EL (cell line): ENCODE measurements at regions not wholly inside any gene's neighbourhood (a gene's known extent, or its start where the extent isn't known, plus 50 kb on each side); places are given as distances from the start of the nearest gene placed in this dataset.
"Not testable (repeated sequence)": the region's sequence is repeated elsewhere in the genome, so short reads cannot be mapped to it uniquely, and the experiment has no call there.

Experiments used
- DNase-seq: peaks from one replicate; pipeline ENCODE4 v3.0.0-alpha.2; 2016

DNA sequence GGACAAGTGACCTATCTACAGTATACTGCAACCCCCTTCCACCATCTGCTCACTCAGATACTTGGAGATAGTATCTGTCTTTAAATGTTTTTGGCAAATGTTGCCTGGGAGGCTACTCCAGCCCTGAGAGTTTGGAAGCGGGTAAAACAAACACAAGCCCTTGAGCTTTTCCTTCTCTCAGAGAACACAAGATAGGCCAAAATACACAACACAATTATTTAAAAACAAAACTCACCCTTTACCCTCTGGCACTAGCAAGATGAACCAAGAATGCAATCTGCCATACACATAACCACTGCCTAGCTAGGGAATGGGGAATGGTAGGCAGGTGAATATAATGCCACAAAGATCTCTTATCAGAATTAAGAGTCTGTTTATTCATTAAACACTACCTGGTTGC, 324.7 kb upstream of the FAM47C start:
- no peak for DNase-seq

DNA sequence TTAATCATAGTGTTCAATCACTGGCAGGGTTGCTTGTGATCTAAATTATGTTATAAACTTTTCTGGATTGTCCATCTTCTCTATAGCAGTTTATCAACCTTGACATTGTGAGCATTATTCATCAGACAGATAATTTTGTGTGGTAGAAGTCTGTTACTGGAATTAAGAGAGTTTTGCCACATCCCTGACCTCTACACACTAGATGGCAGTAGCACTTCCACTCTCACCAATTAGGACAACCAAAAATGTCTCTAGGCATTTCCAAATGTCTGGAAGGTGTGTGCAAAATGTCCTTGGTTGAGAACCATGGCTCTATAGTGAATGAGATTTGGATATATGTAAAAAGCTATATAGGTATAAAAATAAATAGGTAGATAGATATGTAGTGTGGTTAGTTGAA, 324.1 kb upstream of the FAM47C start:
- DNase-seq = no peak

DNA sequence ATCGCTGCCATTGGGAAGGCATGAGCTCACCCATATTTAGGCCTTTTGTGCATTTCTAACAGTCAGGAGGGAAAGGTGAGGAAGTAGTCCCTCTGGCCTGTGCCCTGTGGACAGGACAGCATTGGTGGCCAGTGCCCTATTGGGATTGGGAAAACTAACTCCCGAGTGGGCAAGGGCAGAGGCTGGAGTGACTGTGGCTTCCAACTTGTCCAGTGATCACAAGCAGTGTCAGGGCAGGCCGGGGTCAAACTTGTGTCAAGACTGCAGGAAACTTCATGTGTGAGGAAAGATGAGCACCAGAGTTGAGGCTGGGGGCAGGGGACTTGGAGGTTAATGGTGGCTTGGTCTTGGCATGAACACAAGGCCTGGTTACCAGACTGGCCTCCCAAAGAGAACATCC, 286.2 kb upstream of the FAM47C start:
- no peak for DNase-seq

DNA sequence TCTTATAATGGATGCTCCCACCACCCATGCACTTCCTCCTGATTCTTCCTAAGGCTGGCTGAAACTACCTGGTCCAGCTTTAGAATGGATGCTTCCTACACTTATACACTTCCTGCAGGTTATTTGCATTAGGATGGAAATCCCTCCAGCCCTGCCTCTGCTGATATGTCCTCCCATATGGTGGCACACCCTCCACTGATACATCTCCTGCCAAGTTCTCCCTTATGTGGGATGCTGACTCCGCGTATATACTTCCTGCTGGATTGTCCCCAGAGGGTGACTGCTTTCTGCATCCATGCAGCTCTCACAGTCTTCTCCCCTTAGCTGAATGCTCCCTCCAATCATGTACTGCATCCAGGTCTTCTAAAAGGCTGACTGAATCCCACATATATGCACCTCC, 254.6 kb upstream of the FAM47C start:
- no peak for DNase-seq

DNA sequence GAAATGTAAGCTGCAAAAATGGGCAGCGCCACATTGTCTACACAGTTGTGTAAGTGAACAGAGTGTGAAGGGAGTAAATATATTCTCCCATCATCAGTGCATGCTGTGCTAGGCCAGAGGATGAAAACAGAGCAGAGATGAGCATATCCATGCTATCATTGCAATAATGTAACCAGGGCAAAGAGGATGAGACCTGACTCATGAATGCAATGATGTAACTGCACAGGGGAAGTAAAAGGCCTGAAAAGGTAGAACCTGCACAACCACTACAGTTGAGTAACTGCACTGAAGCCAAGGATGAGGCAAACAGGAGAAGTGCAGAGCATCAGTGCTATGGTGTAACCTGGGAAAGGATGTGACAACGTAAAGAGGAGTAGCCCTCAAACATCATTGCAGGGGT, 220.4 kb upstream of the FAM47C start:
- DNase-seq = no peak

DNA sequence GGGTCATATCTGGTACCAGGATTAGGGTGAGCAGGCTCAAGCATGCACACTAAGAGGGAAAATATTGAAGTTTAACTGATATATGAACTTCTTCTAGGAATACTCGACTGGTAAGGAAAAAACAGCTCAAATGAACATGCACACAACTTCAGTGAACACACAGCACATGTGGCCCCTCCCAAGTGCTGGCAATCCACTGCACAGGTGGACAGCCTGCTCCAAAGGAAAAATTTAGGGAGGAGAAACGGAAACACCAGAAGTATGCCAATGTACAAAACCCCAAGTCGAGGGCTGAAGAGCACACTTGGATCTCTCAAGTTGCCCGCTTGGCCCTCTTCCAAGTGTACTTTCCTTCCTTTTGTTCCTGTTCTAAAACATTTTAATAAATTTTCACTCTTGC, 205.0 kb upstream of the FAM47C start:
- no peak for DNase-seq

DNA sequence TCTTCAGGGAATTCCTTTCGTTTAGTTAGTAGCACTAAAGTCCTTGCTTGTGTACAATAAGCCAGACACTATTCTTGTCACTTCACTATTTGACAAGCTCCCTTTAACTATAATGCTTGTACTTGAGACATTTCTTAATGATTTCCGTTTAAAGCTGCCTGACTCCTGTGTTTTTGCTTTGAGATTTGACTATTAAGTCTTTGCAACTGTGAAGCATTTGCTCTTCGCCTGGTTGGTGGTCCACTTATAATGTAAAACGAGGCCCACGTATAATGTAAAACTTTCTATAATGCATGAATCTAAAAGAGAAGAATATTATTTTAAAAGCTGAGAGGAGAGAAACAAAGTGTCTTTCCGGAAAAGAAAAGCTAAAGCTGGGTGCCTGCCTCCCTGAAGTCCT, 204.1 kb upstream of the FAM47C start:
- no peak for DNase-seq

DNA sequence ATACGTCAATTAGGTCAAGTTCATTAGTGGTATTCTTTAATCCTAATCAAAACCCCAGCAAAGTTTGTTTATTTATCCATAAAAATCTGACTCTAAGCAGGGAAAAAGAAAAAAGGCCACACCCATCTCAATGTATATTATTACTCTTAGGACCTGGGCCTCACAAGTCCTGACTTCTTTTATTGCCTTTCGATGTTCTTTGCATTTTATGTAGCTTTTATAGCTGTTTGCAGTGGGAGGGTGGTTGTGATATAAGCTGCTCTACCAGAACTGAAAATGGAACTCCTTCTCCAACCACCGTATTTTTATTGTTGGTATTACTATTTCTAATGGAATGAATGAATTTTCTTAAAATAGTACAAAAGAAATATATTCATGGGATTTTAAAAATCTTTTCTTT, 163.3 kb upstream of the FAM47C start:
- DNase-seq = no peak

DNA sequence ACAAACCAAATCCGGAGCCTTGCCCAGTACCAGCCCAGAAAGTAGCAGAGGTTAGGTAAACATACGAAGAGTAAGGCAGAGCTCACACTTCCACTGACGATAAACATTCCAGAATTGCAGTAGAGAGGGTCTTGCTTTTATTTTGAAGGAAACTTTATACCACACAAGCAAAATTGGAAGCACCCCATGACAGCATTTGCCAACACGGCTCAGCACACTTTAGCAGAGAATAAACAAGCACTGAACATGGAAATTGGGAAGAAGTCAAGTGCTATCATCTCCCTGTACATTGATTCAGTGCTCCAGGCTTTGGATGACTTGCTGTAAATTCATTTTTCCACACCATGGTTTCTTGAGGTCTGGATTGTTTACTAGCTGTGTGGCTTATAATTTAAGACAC, 160.7 kb upstream of the FAM47C start:
- DNase-seq = no peak

DNA sequence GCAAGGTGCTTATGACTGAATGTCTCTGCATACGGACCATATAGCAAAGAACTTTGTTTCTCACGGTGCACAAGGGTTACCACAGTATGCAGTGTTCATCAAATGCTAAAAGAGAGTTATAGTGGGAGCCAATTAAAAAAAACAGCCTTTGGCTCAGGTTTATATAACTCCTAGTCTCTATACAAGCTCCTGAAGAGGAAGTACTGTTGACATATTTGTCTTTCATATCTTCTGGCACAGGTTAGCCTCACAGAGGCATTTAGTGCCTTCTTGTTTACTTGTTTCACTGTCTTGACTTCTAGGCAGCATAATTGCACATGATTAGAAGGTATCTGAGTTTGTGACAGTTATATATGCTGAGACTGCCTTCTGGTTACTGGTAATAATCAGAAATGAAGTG, 158.8 kb upstream of the FAM47C start:
- no peak for DNase-seq

DNA sequence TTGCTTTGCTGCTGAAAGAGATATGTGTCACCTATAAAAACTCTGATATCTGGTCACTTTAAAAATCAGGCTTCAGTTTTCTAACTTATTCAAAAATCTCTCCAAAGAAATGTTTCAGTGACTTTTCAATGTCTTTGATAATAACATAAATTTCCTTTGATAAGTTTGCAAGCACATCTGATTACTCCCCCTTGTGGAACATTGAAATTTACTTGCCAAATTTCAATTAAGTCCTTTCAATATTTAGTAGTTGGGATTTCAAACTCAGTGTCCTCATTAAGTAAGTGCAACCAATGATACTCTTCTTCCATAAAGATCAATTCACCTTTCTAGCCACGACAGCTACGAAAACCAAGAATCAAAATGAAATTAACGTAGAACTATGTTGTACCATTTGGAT, 151.3 kb upstream of the FAM47C start:
- peak; percentile 0 for DNase-seq

DNA sequence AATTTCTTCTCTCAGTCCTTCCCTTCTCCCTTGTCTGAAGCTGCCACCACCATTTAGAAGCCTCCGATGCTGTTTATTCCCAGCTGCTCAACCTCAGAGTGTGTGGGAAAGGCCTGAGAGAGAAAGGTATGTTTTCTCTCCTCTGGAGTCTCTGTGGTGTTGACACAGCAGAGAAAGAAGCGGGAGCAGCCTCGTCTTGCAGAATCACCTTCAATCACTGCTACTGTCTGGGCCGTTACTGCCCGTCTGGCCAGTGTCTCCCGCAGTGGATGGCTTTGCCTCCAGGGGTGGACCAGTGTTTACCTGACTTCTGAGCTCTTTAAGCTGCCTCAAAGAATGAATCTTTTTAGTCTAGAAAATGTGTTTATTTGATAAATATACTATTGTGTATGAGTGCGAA, 148.9 kb upstream of the FAM47C start:
- DNase-seq = no peak

DNA sequence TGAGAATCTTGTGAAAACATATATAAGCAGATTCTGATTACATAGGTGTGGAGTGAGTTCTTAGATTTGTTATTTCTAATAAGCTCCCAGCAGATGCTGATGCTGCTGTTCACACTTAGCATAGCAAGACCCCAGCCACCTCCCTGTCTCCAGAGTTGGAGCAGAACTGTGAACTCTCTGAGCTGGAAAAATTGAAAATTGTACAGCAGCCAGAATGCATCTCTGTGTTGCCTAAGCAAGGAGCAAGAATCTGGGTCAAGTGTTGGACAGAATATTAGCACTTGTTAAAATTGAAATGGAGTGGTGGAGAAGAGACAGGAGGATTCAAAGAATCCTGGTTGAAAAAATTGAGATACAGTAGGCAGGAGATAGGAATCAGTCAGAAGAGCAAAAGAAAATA, 146.6 kb upstream of the FAM47C start:
- DNase-seq = no peak

DNA sequence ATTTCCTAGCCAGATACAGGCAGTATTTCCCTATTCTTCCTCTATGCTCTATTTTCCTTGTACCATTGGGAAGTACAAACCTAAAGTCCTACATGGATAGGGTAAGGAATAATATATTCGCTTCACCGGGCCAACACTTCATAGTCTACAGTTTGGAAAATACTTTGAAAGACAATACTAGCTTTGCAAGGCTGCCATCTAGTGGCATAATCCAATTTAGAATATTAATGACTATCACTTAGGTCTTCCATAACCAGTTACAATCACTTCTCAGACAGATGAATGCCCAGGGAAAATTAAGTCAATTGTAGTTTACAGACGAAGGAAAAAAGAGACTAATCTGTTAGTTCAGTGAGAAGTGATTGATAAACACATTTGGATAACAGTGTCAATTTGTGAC, 141.0 kb upstream of the FAM47C start:
- peak; percentile 1 for DNase-seq

DNA sequence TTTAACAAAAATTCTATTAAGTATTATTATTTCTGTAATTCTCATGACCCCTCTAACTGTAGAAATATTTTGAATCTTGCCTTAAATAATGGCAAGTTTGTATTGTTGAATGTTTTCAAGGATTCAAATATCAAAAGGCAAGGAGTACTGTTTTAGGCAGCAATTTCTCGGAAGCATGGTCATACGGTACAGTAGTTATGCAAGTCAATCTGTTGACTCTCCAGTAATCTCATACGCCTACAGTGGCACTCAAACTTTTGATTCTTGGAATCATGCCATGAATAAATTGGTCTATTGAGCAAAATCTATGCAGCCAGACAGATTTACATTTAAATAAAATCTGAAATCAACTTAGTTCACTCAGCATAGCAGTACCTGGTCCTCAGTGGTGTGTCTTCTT, 139.6 kb upstream of the FAM47C start:
- DNase-seq = no peak

DNA sequence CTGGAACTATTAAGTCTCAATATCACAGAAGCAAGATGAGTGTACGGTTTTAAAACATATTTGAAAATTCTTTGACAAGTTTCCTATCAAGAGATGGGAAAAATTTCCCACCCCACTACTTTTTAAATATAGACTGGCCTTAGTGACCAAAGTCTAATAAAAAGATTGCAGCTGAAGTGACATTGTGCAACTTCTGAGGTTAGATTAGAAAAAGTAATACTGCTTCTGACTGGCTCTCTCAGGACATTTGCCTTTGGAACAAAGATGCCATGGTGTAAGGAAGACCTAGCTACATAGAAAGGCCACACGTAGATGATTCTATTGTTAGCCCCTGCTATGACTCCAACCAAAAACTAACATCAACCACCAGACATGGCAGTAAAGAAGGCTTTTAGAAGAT, 138.7 kb upstream of the FAM47C start:
- no peak for DNase-seq

DNA sequence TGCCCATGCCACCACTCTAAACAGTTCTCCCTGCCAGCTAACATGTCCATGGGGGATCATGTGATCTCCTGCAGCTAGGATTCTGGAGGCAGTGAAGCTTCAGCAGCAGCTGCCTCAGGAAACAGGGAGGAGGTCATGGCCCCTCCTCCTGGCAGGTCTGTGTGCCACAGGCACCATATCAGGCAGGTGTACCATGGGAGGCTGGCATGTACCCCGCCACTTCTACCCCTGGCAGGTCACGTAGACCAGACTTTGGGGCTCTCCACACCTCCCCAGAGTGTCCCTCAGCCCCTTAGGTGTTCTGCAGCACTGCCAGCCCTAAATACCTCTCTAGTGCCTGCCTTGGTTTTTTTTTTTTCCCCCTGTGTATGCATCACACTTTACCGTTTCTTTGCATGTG, 110.5 kb upstream of the FAM47C start:
- no peak for DNase-seq

DNA sequence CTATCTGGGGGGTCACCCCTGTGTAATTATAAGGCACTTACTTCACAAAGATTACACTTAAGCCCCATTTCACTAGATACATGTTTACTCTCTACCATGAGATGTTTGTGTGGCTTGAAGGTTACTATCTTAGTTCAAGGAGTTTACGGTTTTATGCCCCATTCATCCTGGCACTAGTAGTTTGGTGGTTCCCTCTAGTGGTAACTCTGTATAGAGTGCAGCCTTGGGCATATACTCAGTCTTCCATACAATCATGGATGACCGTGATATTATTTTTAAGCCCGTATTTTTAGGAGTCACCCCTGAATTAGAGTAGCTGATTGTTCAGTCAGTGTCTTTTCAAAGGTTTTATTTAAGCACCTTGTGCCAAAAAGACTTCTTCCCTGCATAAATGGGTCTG, 109.9 kb upstream of the FAM47C start:
- DNase-seq = peak; percentile 0

DNA sequence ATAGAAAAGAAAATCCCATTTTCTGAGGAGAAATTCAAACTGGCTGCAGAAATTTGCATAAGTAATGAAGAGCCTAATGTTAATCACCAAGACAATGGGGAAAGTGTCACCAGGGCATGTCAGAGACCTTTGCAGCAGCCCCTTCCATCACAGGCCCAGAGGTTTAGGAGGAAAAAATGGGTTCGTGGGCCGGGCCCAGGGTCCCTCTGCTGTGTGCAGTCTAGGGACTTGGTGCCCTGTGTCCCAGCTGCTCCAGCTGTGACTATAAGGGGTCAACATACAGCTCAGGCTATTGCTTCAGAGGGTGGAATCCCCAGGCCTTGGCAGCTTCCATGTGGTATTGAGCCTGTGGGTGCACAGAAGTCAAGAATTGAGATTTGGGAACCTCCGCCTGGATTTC, 103.6 kb upstream of the FAM47C start:
- not testable (repeated sequence) for DNase-seq

DNA sequence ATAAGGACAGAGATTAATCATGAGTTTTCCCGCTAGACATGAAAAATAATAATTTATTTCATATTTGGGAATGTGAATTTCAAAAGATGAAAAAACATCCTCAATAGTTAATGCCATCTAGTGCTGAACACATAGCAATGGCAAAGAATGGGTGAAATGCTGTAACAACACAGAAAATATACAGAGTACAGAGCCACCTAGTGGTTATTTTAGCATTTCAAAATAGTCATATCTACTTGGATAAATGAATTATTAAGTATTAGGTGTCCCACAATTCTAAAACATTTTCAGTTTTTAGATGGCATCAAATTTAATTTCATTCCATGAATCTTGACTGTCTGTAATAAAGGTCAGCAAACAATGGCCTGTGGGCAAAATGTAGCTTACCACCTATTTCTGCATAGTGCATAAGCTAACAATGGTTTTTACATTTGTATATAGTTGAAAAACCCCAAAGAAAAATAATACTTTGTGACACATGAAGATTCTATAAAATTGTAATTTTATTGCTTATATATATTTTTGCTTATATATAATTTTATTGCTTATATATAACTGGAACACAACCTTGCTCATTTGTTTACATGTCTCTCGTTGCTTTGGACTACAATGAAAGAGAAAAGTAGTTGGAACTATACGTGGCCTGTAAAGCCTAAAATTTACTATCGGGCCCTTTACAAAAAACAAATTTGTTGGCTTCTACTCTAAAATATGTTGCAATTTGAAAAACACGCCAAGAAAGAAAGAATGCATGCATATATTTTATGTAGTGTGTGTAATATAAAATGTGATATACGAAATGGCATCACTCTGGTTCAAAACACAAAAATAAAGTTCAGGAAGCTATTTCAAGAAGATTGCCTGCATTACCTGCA, 99.1 kb upstream of the FAM47C start:
- peak; percentile 1 for DNase-seq

DNA sequence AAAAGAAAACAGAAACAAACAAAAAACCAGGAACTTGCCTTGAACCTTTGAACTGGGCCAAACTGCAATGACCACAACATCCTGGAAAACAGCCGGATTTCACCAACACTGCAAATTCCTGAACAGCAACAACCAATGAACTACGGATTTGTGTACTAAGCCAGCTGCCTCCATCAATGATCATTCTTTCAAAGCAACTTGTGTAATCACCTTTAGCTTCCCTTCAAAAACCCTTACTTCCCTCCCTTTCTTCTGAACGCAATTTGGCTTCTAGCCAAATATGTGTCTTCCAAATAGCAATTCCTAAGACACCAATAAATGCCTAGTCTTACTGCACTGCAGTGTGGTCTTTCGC, 98.5 kb upstream of the FAM47C start:
- DNase-seq = no peak

DNA sequence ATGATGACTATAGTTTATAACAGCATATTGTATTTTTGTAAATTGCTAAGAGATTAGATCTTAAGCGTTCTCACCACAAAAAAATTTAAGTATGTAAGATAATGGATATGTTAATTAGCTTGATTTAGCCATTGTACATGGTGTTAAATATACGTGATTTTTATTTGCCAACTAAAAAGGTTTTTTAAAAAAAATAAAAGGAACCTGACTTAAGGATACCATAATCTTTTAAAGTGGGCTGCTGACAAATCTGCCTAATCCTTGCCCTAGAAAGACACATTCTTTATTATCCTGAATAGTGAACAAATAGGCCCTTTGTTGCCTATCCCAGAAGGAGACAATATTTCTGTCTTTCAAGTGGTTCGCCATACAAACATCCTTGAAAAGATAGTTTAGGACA, 94.6 kb upstream of the FAM47C start:
- no peak for DNase-seq

DNA sequence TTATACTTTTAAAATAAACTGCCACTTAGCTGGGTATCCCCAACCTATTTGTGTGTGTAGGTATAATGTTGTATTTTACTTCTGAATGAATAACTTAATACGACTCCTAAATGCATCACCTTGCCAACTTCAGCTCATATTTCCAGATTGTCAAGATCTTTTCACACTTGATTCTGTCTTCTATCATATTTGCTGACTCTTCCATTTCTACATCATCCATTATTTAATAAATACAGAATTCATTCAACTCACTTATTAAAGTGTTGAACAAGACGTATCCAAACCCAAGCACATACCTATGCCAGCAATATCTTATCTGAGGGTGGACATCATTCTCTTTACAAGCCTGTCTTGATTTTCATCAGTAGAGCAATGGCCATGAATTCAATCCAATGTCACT, 91.2 kb upstream of the FAM47C start:
- DNase-seq = no peak

DNA sequence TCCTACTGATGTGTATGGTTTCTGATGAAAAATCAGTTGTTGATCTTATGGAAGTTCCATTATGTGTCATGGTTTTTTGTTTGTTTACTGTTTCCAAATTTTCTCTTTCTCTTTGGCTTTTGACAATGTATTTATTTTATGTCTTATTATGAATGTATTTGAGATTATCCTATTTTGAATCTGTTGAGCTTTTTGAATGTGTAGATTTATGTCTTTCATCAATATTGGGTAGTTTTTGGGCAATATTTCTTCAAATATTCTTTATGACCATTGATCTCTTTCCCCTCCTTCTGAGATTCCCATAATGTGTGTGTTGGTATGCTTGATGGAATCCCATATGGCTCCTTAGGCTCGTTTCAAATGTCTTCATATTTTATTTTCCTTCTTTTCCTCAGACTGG, 80.5 kb upstream of the FAM47C start:
- DNase-seq = no peak

DNA sequence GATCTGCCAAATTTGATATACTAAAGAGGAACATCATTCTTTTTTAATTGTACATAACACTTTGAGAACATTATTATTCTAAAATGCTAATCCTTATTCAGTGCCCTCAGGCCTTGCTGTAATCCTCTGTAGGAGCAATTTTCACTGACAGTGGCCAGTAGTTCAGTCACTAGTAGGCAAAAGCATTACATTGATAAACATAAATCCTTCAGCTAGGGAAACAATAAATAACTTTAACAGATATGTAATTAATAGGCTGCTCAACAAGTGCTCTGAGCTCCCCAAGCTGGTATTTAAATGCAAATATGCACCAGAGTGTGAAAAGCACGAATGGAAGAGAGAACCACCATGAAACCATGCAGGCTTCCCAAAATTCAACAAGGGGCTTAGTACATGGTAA, 77.7 kb upstream of the FAM47C start:
- DNase-seq = no peak

DNA sequence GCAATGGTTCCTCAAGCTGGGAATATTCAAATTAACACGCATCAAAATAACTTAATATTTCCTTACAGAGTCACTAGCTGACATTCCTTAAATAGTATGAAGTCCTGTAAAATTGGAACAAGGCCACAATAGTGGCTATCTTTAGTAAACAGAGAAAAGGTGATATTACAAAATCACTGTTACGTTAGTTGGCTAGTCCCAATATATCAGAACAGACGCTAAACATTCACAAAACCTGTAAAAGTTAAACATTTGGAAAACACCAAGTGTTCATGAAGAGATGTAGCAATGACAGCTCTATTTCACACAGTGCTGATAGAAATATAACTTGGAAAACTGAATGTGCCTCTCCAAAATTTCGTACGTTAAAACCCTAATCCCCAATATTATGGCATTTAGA, 61.0 kb upstream of the FAM47C start:
- DNase-seq = no peak
